ENCODE measurements at regions not wholly inside any gene's neighbourhood (a gene's known extent, or its start where the extent isn't known, plus 50 kb on each side); places are given as distances from the start of the nearest gene placed in this dataset.
"Not testable (repeated sequence)": the region's sequence is repeated elsewhere in the genome, so short reads cannot be mapped to it uniquely, and the experiment has no call there.

GRCh38 chr19:29154163-29154562, 58.8 kb downstream of the UQCRFS1 start:
- DNase-seq (ENCODE audit: low read depth), result no peak

GRCh38 chr19:29145756-29146155, 67.2 kb downstream of the UQCRFS1 start:
- no peak for DNase-seq (ENCODE audit: low read depth)

- no peak for DNase-seq (ENCODE audit: low read depth)
Measured at GRCh38 chr19:29143183-29143582, 69.8 kb downstream of the UQCRFS1 start.

- no peak for DNase-seq (ENCODE audit: low read depth)
Measured at GRCh38 chr19:29139227-29139626, 73.7 kb downstream of the UQCRFS1 start.

- DNase-seq (ENCODE audit: low read depth), result not testable (repeated sequence)
Measured at GRCh38 chr19:29138206-29138605, 74.7 kb downstream of the UQCRFS1 start.

- DNase-seq (ENCODE audit: low read depth), result no peak
Measured at GRCh38 chr19:29131456-29131855, 81.5 kb downstream of the UQCRFS1 start.

- no peak for DNase-seq (ENCODE audit: low read depth)
Measured at GRCh38 chr19:29129148-29129547, 83.8 kb downstream of the UQCRFS1 start.

- DNase-seq (ENCODE audit: low read depth), result no peak
Measured at GRCh38 chr19:29128203-29128602, 84.7 kb downstream of the UQCRFS1 start.

GRCh38 chr19:29122185-29122584, 90.8 kb downstream of the UQCRFS1 start:
- no peak for DNase-seq (ENCODE audit: low read depth)

- DNase-seq (ENCODE audit: low read depth), result peak; percentile 7
Measured at GRCh38 chr19:29121684-29122083, 91.3 kb downstream of the UQCRFS1 start.

- no peak for DNase-seq (ENCODE audit: low read depth)
Measured at GRCh38 chr19:29120466-29120865, 92.5 kb downstream of the UQCRFS1 start.

- DNase-seq (ENCODE audit: low read depth), result no peak
Measured at GRCh38 chr19:29119590-29119989, 93.4 kb downstream of the UQCRFS1 start.

- DNase-seq (ENCODE audit: low read depth), result no peak
Measured at GRCh38 chr19:29118389-29118788, 94.6 kb downstream of the UQCRFS1 start.

GRCh38 chr19:29117926-29118325, 95.0 kb downstream of the UQCRFS1 start:
- DNase-seq (ENCODE audit: low read depth), result no peak

GRCh38 chr19:29115181-29115580, 97.8 kb downstream of the UQCRFS1 start:
- DNase-seq (ENCODE audit: low read depth), result no peak

- DNase-seq (ENCODE audit: low read depth), result no peak
Measured at GRCh38 chr19:29113838-29114237, 99.1 kb downstream of the UQCRFS1 start.

- no peak for DNase-seq (ENCODE audit: low read depth)
Measured at GRCh38 chr19:29111576-29111975, 101.4 kb downstream of the UQCRFS1 start.

GRCh38 chr19:29107831-29108230, 105.1 kb downstream of the UQCRFS1 start:
- DNase-seq (ENCODE audit: low read depth), result no peak

- DNase-seq (ENCODE audit: low read depth), result no peak
Measured at GRCh38 chr19:29106346-29106885, 106.5 kb downstream of the UQCRFS1 start.

- DNase-seq (ENCODE audit: low read depth), result no peak
Measured at GRCh38 chr19:29105629-29106292, 107.2 kb downstream of the UQCRFS1 start.

- no peak for DNase-seq (ENCODE audit: low read depth)
Measured at GRCh38 chr19:29104605-29105241, 108.2 kb downstream of the UQCRFS1 start.

- DNase-seq (ENCODE audit: low read depth), result peak; percentile 85
Measured at GRCh38 chr19:29098863-29099481, 114.0 kb downstream of the UQCRFS1 start.

- DNase-seq (ENCODE audit: low read depth), result no peak
Measured at GRCh38 chr19:29098091-29098490, 114.9 kb downstream of the UQCRFS1 start.
